Keratinocyte (primary cell): ENCODE measurements at regions not wholly inside any gene's neighbourhood (a gene's known extent, or its start where the extent isn't known, plus 50 kb on each side); places are given as distances from the start of the nearest gene placed in this dataset.

Source experiments
- DNase-seq: peaks from one replicate; pipeline ENCODE4 v3.0.0-alpha.2; 2011; ENCODE audit warnings: low read depth, missing footprints, low spot score
- FAIRE-seq: peaks from 2 replicates; lab custom pipeline; 2011; peaks lifted over from hg19 to GRCh38; lab: Jason Lieb, UNC
- H2AFZ ChIP-seq: 2 replicates; pipeline ENCODE4 v1.6.0; 2012; ENCODE audit warnings: low read length, control low read depth, inconsistent platforms; ENCODE audit not compliant: control insufficient read depth
- H3K27ac ChIP-seq: 2 replicates; pipeline ENCODE4 v1.5.1; 2011; ENCODE audit warnings: low read length; ENCODE audit not compliant: control insufficient read depth, insufficient read depth
- H3K27me3 ChIP-seq: 3 replicates; pipeline ENCODE4 v1.6.0; 2011; ENCODE audit warnings: low read length; ENCODE audit not compliant: control insufficient read depth, insufficient read depth; ENCODE audit errors: extremely low read depth
- H3K36me3 ChIP-seq, 2 experiments: 2 replicates in 1 of 2; 3 replicates in 1 of 2; pipeline ENCODE4 v1.5.1; 2011; ENCODE audit warnings: low read length in 2 of 2, mild to moderate bottlenecking in 1 of 2; ENCODE audit not compliant: control insufficient read depth in 2 of 2, insufficient read depth in 2 of 2; ENCODE audit errors: extremely low read depth in 1 of 2
- H3K4me1 ChIP-seq: 3 replicates; pipeline ENCODE4 v1.5.1; 2011; ENCODE audit warnings: low read length; ENCODE audit not compliant: control insufficient read depth, insufficient read depth; ENCODE audit errors: extremely low read depth
- H3K4me2 ChIP-seq: 3 replicates; pipeline ENCODE4 v1.6.0; 2011; ENCODE audit warnings: low read depth, low read length; ENCODE audit not compliant: control insufficient read depth, insufficient read depth; ENCODE audit errors: extremely low read depth
- H3K4me3 ChIP-seq, 3 experiments: fragments of 200-600 bp in 1 of 3; sonication (generic) in 1 of 3; 2 replicates in 2 of 3; 3 replicates in 1 of 3; pipeline ENCODE4 v1.5.1; 2011 to 2016; ENCODE audit warnings: low read length in 3 of 3, mild to moderate bottlenecking in 3 of 3, control low read depth in 2 of 3, inconsistent platforms in 1 of 3, low read depth in 1 of 3, mixed read lengths in 1 of 3, mixed run types in 1 of 3, moderate library complexity in 1 of 3; ENCODE audit not compliant: control insufficient read depth in 2 of 3, insufficient read depth in 2 of 3; ENCODE audit errors: extremely low read depth in 1 of 3
- H3K79me2 ChIP-seq: 2 replicates; pipeline ENCODE4 v1.6.0; 2012; ENCODE audit warnings: low read length; ENCODE audit not compliant: control insufficient read depth, insufficient read depth
- H3K9ac ChIP-seq: 3 replicates; pipeline ENCODE4 v1.6.0; 2011; ENCODE audit warnings: low read length; ENCODE audit not compliant: control insufficient read depth, insufficient read depth; ENCODE audit errors: extremely low read depth
- H3K9me1 ChIP-seq: 3 replicates; pipeline ENCODE4 v1.6.0; 2011; ENCODE audit warnings: low read length; ENCODE audit not compliant: control insufficient read depth, insufficient read depth; ENCODE audit errors: extremely low read depth
- H3K9me3 ChIP-seq: 2 replicates; pipeline ENCODE4 v1.5.1; 2012; ENCODE audit warnings: low read depth, low read length; ENCODE audit not compliant: control insufficient read depth
- H4K20me1 ChIP-seq: 3 replicates; pipeline ENCODE4 v1.6.0; 2011; ENCODE audit warnings: low read length; ENCODE audit not compliant: control insufficient read depth, insufficient read depth; ENCODE audit errors: extremely low read depth
- CTCF ChIP-seq, 3 experiments: IDR thresholded peaks in 1 of 3; conservative IDR thresholded peaks in 1 of 3; optimal IDR thresholded peaks in 1 of 3; 2 replicates in 2 of 3; 3 replicates in 1 of 3; pipeline versions ENCODE3 to v1.5.1; 2011; ENCODE audit warnings: low read length in 3 of 3, mild to moderate bottlenecking in 3 of 3, moderate library complexity in 2 of 3, control low read depth in 1 of 3, inconsistent platforms in 1 of 3; ENCODE audit not compliant: insufficient read depth in 2 of 3; ENCODE audit errors: extremely low read depth in 1 of 3
- EZH2 ChIP-seq: IDR thresholded peaks from one replicate; pipeline ENCODE4 v1.6.1; 2012; ENCODE audit warnings: inconsistent platforms, mild to moderate bottlenecking, low read length, moderate library complexity
- dilution Hi-C: fragments of 300-500 bp; cut with MboI; formaldehyde crosslinking; loops from one replicate; pipeline ENCODE4 v1.7.0; 2020; ENCODE audit warnings: low sequenced_read_pairs; ENCODE audit not compliant: extremely low pct_ligation_motif_present

- no peaks in the 10 kb centered on the region for H4K20me1 ChIP-seq
- no peak for FAIRE-seq
- DNase-seq = no peak
- no peak overlapping the region for H3K27ac ChIP-seq
- no peak overlapping the region for H2AFZ ChIP-seq
- H3K9me1 ChIP-seq = no peaks in the 10 kb centered on the region
- H3K9me3 ChIP-seq = no peaks in the 10 kb centered on the region
- no peak overlapping the region for H3K4me2 ChIP-seq
- TF ChIP-seq EZH2 = no peak
- no peak for TF ChIP-seq CTCF (optimal IDR thresholded peaks at IDR 0.05 in 1 of 3, IDR thresholded peaks at IDR 0.05 in 1 of 3, conservative IDR thresholded peaks at IDR 0.05 in 1 of 3; ENCODE audit: extremely low read depth in 1 of 3, insufficient read depth in 2 of 3, low read length in 3 of 3)
- H3K27me3 ChIP-seq = no peaks in the 10 kb centered on the region
- H3K79me2 ChIP-seq = no peaks in the 10 kb centered on the region
- H3K4me1 ChIP-seq = peaks cover 2% of the 10 kb centered on the region
- dilution Hi-C loops = no loop called here
- H3K36me3 ChIP-seq = no peaks in the 10 kb centered on the region
- H3K4me3 ChIP-seq = no peak overlapping the region
- no peak overlapping the region for H3K9ac ChIP-seq
These were observed 62.6 kb downstream of the MAD2L1 start for GRCh38 chr4:120004054-120004453.

GRCh38 chr4:120003193-120003592, 63.5 kb downstream of the MAD2L1 start:
- dilution Hi-C loops = no loop called here

More at GRCh38 chr4:120003193-120003592, 63.5 kb downstream of the MAD2L1 start:
- FAIRE-seq (no peak), DNase-seq (no peak)
- no peaks in the 10 kb centered on the region for H3K27me3 ChIP-seq
- H4K20me1 ChIP-seq = no peaks in the 10 kb centered on the region
- H2AFZ ChIP-seq = no peak overlapping the region
- no peak overlapping the region for H3K4me2 ChIP-seq
- H3K4me1 ChIP-seq = peaks cover 2% of the 10 kb centered on the region
- H3K27ac ChIP-seq = no peak overlapping the region
- no peaks in the 10 kb centered on the region for H3K79me2 ChIP-seq
- no peaks in the 10 kb centered on the region for H3K9me3 ChIP-seq
- no peak overlapping the region for H3K4me3 ChIP-seq
- no peaks in the 10 kb centered on the region for H3K36me3 ChIP-seq
- H3K9me1 ChIP-seq = no peaks in the 10 kb centered on the region
- no peak for TF ChIP-seq CTCF (optimal IDR thresholded peaks at IDR 0.05 in 1 of 3, IDR thresholded peaks at IDR 0.05 in 1 of 3, conservative IDR thresholded peaks at IDR 0.05 in 1 of 3; ENCODE audit: extremely low read depth in 1 of 3, insufficient read depth in 2 of 3, low read length in 3 of 3)
- TF ChIP-seq EZH2 = no peak
- H3K9ac ChIP-seq = no peak overlapping the region
